Testis (tissue), 2 donors: ENCODE measurements at regions not wholly inside any gene's neighbourhood (a gene's known extent, or its start where the extent isn't known, plus 50 kb on each side); places are given as distances from the start of the nearest gene placed in this dataset.

Experiments
- POLR2A ChIP-seq: fragments of 450-650 bp; IDR thresholded peaks from one replicate; pipeline ENCODE4 v1.6.1; 2017; ENCODE audit warnings: antibody characterized with exemption, mild to moderate bottlenecking, moderate library complexity
- TF ChIP-seq, protein P1 (sequence below), 3 experiments: fragments of 450-650 bp in 2 of 3; fragments of 200-600 bp in 1 of 3; sonication (generic) in 1 of 3; IDR thresholded peaks; one replicate each; pipeline ENCODE4 v1.5.1; 2016 to 2019; ENCODE audit warnings: antibody characterized with exemption in 3 of 3, mild to moderate bottlenecking in 2 of 3, moderate library complexity in 1 of 3

- TF ChIP-seq, protein P1, sequence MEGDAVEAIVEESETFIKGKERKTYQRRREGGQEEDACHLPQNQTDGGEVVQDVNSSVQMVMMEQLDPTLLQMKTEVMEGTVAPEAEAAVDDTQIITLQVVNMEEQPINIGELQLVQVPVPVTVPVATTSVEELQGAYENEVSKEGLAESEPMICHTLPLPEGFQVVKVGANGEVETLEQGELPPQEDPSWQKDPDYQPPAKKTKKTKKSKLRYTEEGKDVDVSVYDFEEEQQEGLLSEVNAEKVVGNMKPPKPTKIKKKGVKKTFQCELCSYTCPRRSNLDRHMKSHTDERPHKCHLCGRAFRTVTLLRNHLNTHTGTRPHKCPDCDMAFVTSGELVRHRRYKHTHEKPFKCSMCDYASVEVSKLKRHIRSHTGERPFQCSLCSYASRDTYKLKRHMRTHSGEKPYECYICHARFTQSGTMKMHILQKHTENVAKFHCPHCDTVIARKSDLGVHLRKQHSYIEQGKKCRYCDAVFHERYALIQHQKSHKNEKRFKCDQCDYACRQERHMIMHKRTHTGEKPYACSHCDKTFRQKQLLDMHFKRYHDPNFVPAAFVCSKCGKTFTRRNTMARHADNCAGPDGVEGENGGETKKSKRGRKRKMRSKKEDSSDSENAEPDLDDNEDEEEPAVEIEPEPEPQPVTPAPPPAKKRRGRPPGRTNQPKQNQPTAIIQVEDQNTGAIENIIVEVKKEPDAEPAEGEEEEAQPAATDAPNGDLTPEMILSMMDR (IDR thresholded peaks at IDR 0.05): no peak
- no peak for TF ChIP-seq POLR2A
Measured at GRCh38 chr3:104594491-104594890, 772.2 kb upstream of the ALCAM start.
